Hematopoietic multipotent progenitor cell treated with erythropoietin and hydrocortisone succinate and interleukin-3 and kit ligand, for 6 days (in vitro differentiated cells): ENCODE measurements at regions not wholly inside any gene's neighbourhood (a gene's known extent, or its start where the extent isn't known, plus 50 kb on each side); places are given as distances from the start of the nearest gene placed in this dataset.

Source experiments
- DNase-seq: peaks from one replicate; pipeline ENCODE4 v3.0.0-alpha.2; 2015

- no peak for DNase-seq
Measured at GRCh38 chr4:182174979-182175378, 68.2 kb upstream of the TENM3 start.

GRCh38 chr4:182175788-182176519, 67.2 kb upstream of the TENM3 start:
- no peak for DNase-seq

- DNase-seq = no peak
Measured at GRCh38 chr4:182177166-182177565, 66.0 kb upstream of the TENM3 start.

GRCh38 chr4:182179105-182179504, 64.1 kb upstream of the TENM3 start:
- no peak for DNase-seq

- no peak for DNase-seq
Measured at GRCh38 chr4:182179751-182180150, 63.5 kb upstream of the TENM3 start.

- no peak for DNase-seq
Measured at GRCh38 chr4:182185491-182185890, 57.7 kb upstream of the TENM3 start.

- DNase-seq = no peak
Measured at GRCh38 chr4:182187674-182188073, 55.5 kb upstream of the TENM3 start.

- no peak for DNase-seq
Measured at GRCh38 chr4:182188622-182189021, 54.6 kb upstream of the TENM3 start.

- peak; percentile 12 for DNase-seq
Measured at GRCh38 chr4:182189103-182189878, 53.9 kb upstream of the TENM3 start.

GRCh38 chr4:182190306-182190705, 52.9 kb upstream of the TENM3 start:
- DNase-seq = no peak

GRCh38 chr4:182192511-182193181, 50.6 kb upstream of the TENM3 start:
- DNase-seq = no peak

GRCh38 chr4:182193311-182193710, 49.9 kb upstream of the TENM3 start:
- no peak for DNase-seq
